ENCODE measurements at regions not wholly inside any gene's neighbourhood (a gene's known extent, or its start where the extent isn't known, plus 50 kb on each side); places are given as distances from the start of the nearest gene placed in this dataset.

GRCh38 chr11:127106938-127107337, 106.4 kb upstream of the KIRREL3 start:
- H3K27me3 ChIP-seq (ENCODE audit: control insufficient read depth in 2 of 2, insufficient read depth in 2 of 2, low read length in 2 of 2): no peaks in the 10 kb centered on the region
- no peak for TF ChIP-seq POLR2AphosphoS5 (IDR thresholded peaks at IDR 0.05; ENCODE audit: insufficient read depth, low read depth, low read length)
- no peak for TF ChIP-seq FOS (IDR thresholded peaks at IDR 0.05; ENCODE audit: borderline replicate concordance, insufficient read depth, low read length)
- no peak for TF ChIP-seq CTCF (IDR thresholded peaks at IDR 0.05; ENCODE audit: extremely low read depth in 1 of 2, insufficient read depth in 1 of 2, low read depth in 1 of 2, low read length in 2 of 2)
- TF ChIP-seq JUN (IDR thresholded peaks at IDR 0.05; ENCODE audit: borderline replicate concordance, insufficient read depth, insufficient read length, low read depth): no peak
- no peak for TF ChIP-seq MAX (IDR thresholded peaks at IDR 0.05; ENCODE audit: insufficient read depth, insufficient read length)
- no peak for TF ChIP-seq MYC (IDR thresholded peaks at IDR 0.05; ENCODE audit: low read depth, low read length)
- TF ChIP-seq POLR2A (IDR thresholded peaks at IDR 0.05; ENCODE audit: low read depth, low read length): no peak
- TF ChIP-seq GATA2 (IDR thresholded peaks at IDR 0.05; ENCODE audit: insufficient read depth, insufficient read length, low read depth, low read length): no peak
- no peak for TF ChIP-seq EZH2 (IDR thresholded peaks at IDR 0.05; ENCODE audit: borderline replicate concordance, low read depth, low read length, severe bottlenecking)
- H3K79me2 ChIP-seq (ENCODE audit: control insufficient read depth, insufficient read depth, low read length): no peaks in the 10 kb centered on the region
- H2AFZ ChIP-seq (ENCODE audit: low read depth, low read length): no peak overlapping the region
- H3K4me3 ChIP-seq (replicated peaks in 1 of 3; ENCODE audit: insufficient read depth in 1 of 3, low read depth in 1 of 3, low read length in 3 of 3): no peak overlapping the region
- FAIRE-seq: no peak
- H3K36me3 ChIP-seq (ENCODE audit: control insufficient read depth in 2 of 2, extremely low read depth in 1 of 2, insufficient read depth in 2 of 2, low read length in 2 of 2): no peaks in the 10 kb centered on the region
- no peak overlapping the region for H3K9ac ChIP-seq (replicated peaks; ENCODE audit: extremely low read depth, insufficient read depth, low read length)
- H3K9me1 ChIP-seq (replicated peaks; ENCODE audit: control insufficient read depth, extremely low read depth, insufficient read depth, low read length): no peaks in the 10 kb centered on the region
- CTCF ChIA-PET: no interaction called here
- no peak overlapping the region for H3K4me2 ChIP-seq (ENCODE audit: insufficient read depth, low read length)
- POLR2A ChIA-PET: no interaction called here
- H3K9me3 ChIP-seq (replicated peaks; ENCODE audit: control insufficient read depth, insufficient read depth, low read length): no peaks in the 10 kb centered on the region
- intact Hi-C loops (cut with micrococcal nuclease): no loop called here
- H3K4me1 ChIP-seq (ENCODE audit: control insufficient read depth, extremely low read depth, insufficient read depth, low read length): no peaks in the 10 kb centered on the region
- no peak for DNase-seq (ENCODE audit: low read depth, low spot score)
- no TSS peak for BruUV-seq (replicated peaks)
- no peak overlapping the region for H3K27ac ChIP-seq (ENCODE audit: insufficient read depth, low read depth, low read length)
- H4K20me1 ChIP-seq (replicated peaks; ENCODE audit: control insufficient read depth, extremely low read depth, insufficient read depth, low read length): no peaks in the 10 kb centered on the region
- dilution Hi-C loops (cut with MboI; ENCODE audit: extremely low pct_ligation_motif_present, low sequenced_read_pairs): no loop called here

All from endothelial cell of umbilical vein (primary cell).